COLO668 (cell line): ENCODE measurements at regions not wholly inside any gene's neighbourhood (a gene's known extent, or its start where the extent isn't known, plus 50 kb on each side); places are given as distances from the start of the nearest gene placed in this dataset.

ENCODE experiments used
- DNase-seq: peaks from one replicate; lab custom pipeline; 2025; ENCODE audit not compliant: unreplicated experiment; lab: John Stamatoyannopoulos, UW

DNA sequence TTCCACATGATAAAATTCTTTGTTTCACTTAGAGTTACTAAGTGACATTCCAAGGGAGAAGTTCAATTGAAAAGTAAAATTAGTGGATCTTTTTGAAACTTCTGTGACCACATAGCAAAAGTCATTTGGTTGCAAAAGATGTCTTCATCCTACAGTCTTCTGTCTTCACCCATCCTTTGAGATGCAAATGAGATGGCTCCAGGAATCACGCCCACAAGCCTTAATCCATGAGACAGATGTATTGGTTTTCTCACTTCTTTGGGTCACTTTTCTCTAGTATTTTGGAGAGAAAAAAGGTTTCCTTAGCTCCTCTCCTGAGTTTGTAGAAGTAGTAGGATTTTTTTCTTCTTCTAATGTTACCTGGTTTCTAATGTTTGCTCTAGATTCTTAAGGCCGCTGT, 259.5 kb upstream of the SLC10A2 start:
- no peak for DNase-seq

DNA sequence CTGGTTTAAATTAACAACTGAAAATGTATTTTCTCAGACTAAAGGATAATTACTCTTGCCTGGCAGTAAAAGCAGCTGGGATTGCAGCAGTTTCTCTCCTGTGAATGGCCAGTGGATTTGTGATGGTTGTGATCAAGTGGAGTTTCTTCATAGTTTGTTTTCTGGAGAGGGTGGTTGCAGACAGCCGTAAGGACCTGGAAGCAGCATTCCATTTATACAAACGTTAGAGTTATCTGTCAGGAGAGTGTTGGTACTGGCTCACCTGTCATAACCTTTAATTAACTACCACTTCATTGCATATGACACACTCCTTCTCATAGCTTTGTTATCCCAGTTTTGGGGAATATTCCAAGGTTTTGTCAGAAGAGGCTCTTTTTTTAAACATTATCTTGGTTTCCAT, 258.4 kb upstream of the SLC10A2 start:
- no peak for DNase-seq

DNA sequence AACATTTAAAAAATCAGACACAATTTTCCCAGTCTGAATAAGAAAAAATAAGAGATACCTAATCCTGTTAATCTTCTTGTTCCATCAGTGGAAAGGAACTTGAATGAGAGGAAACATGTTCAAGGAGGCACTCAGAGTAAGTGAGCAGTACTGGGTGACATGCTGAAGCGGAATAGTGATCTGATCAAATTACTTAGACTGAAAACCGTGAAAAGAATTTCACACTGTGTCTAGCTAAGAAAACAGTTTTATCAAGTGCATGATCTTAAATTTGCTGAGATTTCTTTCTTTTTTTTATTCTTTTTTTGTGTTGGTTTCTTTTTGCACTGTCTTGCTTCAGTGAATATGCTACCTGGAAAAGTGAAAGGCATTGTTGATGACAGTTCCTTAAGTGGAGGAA, 249.5 kb upstream of the SLC10A2 start:
- DNase-seq = no peak

DNA sequence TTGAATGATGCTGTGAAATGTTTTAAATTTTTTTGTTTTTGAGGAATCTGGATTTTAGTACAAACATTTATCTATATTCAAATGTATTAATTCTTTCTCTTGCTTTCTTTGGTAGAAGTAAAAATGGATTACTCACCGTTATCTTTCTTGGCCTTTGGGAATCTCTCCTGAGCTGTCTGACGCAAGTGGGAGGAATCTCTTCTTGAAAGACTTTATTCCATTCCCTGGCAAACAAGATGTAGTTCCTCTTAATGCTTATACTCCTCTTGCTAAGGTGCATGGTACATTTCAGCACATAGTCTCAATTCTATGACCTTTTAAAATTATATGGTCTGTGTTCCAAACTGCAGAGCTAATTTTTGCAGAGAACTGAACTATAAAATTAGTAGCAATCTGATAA, 246.2 kb upstream of the SLC10A2 start:
- no peak for DNase-seq

DNA sequence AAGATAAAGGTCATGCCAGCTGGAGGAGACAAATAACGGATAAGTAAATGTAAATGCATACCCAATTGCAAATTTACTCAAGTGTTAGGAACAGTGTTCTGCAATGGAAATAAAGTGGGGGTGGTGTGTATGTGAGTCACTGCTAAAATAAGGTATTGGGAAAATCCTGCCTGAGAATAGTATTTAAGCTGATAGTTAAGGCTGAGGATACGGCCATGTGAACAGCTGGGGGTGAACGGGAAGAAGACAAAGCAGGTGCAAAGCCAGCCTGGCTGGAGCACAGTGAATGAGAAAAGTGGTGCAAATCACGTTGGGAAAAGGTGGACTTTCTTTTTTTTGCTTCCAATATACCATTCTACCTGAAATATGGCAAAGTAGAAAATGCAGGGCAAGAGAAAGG, 242.4 kb upstream of the SLC10A2 start:
- no peak for DNase-seq

DNA sequence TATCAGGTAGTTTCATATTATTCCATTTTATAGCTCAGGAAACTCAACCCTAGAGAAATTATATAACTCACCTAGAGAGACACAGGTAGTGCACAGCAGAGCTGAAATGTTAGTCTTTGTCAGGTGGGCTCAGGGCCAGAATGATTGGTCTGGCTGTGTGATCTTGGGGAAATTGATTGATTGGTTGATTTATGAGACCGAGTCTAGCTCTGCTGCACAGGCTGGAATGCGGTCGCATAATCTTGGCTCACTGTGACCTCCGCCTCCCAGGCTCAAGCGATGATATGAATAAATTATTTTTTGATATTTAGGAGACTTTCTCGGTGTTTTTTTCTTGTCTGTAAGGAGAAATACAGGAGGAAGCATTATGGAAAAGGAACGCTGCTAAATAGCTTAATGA, 239.9 kb upstream of the SLC10A2 start:
- no peak for DNase-seq

DNA sequence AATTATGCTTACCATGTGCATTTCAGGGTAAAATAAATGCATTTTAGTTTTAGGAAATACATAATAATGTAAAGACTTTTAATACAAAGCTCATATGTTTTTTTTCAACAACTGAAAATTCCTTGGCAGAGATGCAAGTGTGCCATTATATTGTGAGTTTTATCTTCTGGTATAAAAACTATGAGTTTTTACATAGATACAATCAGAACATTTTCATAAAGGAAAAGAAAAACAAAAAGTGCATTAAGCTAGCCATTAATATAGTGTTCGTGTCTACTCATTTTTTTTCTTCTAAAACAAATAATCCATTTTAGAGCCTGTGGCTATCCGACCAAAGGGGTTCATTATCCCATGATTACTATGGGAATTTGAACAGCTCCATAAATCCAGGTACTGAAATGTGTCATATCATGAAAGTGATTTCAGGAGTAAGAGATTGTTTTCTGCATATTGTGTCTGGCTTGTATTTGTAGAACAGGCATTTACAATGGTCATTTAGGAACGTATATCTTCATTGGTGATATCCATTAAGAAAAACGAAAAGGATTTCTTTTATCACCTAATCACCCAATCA, 236.9 kb upstream of the SLC10A2 start:
- no peak for DNase-seq

DNA sequence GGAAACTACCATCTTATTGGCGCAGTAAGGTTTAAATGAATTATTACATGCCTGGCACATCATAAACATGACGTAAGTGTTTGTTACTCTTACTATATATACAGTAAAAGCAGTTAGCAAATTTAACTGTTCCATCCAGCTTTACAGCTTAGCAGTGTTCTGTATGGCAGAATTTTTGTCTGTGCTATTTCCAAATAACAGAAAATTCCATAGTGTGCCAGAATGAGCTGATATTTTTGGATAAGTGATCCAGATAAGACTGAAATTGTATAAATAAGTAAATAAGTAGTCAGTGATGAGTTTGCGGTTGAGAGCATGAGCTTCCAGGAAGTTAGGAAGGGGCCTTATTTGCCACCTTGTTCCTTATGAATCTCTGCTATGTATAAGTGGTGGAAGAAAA, 236.5 kb upstream of the SLC10A2 start:
- DNase-seq = no peak

DNA sequence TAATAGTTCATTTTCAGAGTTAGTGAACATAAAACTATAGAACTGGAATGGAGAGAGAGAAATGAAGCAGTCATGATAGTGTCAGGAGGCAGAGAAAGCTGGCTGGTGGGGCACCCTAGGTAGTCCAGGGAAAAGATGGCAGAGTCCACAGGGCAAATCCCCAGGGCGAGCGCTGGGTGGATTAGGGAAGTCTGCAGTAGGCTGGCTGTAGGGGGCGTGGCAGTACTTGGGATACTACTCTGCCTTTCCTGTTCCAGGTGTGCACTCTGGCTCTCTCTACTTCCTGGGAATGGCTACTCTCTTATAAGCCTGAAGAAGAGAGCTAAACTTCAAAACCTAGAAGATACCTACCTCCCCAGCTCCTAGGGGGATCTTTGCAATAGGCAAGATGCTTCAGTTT, 232.9 kb upstream of the SLC10A2 start:
- DNase-seq = peak; percentile 44

DNA sequence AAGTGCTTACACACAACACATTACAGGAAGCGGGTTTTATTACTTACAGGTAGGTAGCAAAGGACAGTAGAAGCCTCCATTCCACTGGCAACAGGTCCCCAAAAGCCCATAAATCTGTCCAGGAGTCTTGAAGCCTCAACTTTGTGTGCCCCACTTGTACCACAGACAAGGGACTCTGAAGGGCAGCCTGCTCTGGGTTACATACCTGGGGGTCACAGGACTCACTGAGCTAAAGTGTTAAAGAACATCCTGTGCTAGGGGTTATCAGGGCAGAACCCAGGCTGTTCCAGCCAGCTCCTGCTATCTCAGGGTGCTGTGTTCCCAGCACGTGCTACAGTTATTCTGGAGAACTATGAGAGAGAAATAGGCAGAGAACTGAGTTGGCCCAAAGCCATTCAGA, 230.9 kb upstream of the SLC10A2 start:
- DNase-seq = no peak

DNA sequence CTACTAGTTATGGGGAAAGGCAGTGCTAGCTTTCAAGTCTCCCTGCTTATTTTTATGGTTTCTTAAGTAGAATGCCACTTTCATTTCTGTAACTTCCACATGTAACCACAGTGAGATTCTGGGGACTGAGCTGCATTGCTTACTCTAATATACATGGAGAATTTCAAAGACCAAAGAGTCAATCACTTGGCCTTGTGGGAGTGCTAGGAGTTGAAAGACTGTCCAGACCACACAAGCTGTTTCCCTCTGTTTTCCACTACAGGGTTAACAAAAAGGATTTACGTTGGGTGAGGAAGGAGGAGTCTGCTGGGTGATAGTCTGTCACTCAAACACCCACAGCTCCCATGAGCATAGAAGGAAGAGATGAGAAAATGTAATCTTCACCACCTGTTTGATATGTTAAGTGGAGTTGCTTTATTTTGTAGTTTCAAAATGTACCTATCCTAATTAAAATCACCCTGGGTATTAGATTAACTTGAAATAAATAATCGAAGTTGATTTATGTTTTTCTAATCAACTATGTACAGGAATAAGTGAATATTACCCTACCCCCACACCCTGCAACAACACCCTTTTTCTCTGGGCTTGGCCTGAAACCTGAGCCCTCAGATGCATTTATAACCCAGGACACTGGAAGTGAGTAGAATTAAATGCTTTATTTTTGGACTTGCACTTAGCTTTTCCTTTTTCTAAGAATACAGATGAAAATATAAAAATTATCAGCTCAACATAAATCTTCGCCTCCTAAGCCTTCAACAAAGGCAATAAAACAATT, 225.8 kb upstream of the SLC10A2 start:
- DNase-seq = no peak

DNA sequence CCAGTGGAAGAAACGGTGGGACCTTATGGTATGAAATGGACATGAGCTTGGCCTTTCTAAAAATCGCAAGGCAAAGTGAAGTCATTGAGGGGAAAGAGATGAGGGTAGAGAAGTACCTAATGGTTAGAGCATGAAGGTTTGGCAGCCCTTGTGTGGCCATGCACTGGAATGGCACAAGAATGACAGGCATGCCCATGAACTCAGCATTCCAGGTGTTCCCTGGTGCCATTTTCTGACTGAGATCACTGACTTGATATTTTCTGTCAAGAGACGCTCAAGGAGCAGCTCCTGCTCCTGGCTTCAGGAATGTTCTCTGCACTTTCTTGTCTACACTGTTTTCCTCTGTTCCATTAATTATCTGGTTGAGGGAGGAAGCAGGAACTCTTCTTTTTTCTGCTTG, 225.0 kb upstream of the SLC10A2 start:
- no peak for DNase-seq

DNA sequence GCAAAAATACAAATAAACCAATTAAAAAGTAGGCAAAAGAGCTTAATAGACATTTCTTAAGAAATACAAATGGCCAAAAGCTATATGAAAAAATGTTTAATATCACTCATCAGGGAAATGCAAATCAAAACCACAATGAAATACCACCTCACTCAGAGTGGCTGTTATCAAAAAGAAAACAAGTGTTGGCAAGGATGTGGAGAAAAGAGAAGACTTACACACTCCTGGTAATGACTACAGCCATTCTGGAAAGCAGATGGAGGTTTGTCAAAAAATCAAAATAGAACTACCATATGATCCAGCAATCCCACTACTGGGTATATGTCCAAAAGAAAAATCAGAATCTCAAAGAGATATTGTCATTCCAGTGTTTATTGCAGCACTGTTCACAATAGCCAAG, 223.5 kb upstream of the SLC10A2 start:
- no peak for DNase-seq

DNA sequence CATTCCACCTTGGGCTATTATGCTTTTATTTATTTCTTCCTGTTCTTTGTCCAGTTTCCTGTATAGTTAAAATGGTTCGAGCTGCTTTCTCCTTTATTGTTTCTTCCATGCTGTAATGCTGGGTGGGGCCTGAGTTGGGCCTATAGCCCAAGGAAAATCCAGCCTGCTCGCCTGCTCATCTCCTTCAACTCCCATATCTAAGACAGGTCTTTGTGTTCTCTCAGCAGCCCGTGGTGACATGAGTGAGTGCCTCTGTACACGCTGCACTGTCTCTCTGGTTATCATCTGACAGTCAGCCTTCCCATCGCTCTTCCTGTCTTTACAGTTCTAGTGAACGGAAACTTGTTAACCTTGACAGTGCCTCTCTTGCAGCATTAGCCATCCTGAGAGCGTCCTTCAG, 221.9 kb upstream of the SLC10A2 start:
- DNase-seq = no peak

DNA sequence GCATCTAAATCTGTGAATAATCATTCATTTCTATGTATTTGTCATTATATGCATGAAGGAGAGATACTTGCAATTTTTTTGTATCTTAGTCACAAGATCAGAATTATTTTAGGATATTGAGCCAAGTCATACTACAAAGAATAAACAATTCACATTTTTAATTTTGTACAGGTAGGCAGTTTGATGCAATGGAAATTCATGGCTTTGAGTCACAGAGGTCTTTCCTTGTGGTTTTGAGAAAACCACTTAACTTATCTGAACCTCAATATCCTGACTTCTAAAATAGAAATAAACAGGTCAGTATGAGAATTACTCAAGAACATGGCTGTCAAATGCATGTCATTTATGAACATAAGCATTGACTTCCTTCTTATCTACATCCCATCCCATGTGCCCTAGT, 221.4 kb upstream of the SLC10A2 start:
- no peak for DNase-seq

DNA sequence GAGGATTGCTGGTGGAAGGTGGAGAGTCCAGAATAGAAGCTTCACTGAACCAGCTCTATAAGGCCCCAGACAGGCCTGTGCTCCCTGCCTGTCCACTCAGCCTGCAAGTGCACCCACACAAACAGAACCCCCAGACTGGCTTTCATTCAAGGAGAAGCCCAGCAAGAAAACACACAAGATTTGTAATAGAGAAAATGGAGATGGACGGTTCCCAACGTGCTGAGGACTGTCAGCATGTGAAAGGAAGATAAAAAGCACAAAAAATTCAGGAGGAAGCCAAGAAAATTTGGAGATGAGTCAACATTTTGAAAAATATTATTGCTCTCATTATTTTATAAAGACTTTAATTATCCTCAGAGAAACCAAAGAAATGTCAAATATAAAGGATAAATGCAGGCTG, 218.2 kb upstream of the SLC10A2 start:
- no peak for DNase-seq

DNA sequence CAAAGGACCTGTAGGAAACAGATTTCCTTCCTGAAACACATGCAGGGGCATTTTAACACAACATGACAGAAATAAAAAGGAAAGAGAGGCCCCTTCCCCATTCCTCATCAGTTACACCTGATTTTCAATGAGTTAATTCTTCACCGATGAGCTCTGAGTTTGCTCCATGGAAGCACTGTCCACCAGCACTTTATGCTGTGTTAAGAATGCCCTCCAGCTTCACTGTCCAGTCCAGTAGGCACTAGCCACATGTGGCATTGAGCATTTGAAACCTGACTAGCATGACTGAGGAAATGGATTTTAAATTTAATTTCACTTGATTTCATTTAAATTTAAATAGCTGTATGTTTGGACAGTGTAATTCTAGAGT, 217.2 kb upstream of the SLC10A2 start:
- no peak for DNase-seq

DNA sequence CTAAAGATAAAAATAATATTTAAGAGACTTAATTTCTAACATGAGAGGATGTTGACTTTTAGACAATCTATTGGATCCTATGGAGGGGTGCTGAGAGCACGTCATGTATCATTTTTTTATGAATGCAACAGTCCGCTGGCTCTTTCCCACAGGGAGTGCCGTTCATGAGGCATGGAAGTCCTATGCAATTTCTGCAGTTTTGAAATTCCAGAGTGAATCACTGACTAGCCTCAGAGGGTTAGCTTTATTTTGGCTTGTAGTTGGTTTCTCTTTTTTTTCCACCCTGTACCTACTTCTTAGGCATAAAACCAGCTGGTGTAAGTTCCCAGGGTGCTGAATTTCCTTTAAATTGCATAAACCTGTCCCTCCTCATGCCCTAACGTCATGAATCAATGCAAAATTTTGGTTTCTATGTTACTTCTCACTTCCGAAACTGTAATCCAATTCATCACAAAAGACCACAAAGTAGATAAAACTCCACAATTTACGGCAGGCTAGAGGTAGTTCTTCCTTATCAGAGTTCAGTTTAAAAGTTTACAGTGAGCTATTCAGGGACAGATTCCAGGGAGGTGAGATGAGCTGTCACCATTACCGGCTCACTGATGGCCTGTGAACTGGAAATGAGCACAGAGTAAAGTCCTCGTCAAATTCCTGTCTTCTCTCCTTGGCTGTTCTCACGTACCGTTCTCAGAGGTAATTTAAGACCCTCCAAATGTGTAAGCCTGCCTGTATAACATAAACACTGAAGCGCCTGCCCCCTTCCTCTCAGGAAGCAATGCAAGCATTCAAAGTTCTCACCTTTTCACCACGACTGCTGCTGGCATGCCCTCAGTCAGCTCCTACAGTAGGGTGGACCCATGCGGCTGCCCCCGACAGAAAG, 216.6 kb upstream of the SLC10A2 start:
- no peak for DNase-seq

DNA sequence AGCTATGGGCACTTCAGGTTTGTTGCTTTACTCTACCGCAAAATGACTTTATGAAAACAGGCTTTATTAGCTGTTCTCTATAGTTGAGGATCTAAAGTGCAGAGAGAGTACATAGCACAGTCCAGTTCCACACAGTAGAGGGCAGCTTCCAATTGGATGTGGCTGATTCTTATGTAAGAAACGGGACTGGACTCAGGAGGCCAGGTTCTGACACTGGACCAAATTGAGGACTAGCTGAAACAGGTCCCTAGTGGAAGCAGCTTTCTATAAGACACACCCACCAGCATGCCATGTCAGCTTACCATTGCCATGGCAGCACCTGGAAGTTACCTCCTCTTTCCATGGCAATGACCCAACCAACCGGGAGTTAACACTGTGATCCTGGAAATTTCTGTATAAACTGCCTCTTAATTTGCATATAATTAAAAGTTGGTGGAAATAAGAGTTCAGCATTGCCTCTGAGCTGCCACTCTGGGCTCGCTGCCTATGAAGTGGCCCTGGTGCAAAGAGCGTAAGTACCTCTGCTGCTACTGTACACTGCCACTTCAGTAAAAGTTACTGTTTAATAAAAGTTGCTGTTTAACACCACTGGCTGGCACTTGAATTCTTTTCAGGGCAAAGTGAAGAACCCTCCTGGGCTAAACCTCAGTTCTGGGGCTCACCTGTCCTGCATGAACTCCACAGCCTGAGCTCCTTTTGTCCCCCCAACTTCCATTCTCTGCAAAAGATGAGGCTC, 211.9 kb upstream of the SLC10A2 start:
- no peak for DNase-seq

DNA sequence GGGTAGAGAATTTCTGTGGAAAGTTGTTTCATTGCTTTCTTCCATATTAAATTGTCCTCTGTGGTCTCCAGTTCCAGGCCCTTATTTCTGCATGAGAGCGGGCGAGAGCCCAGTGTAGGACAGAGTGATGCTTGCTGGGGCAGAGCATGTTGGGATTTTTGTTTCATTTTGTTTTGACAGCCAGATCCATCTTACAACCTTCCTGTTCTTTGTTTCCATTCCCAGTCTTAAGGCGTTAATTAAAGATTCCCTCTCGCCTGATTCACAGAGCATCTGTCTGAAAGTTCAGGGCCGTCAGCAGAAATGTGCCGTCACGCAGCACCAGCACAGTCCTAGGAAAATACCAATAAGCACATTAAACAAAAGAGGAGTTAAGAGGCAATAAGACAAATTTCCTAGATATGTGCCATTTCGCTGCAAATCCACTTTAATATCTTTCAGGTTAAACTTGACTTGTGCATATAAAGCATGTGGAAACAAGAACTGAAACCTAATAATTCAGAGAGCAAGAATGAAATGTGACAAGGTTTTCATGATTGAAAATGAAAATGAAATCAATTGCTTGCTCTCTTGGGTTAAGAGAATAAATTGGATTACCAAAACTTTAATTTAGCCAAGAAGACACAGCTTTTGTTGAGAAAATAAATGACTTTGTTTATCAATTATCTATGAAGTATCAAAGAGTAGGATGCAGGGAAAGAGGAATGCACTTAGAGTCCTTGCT, 210.7 kb upstream of the SLC10A2 start:
- DNase-seq = no peak

DNA sequence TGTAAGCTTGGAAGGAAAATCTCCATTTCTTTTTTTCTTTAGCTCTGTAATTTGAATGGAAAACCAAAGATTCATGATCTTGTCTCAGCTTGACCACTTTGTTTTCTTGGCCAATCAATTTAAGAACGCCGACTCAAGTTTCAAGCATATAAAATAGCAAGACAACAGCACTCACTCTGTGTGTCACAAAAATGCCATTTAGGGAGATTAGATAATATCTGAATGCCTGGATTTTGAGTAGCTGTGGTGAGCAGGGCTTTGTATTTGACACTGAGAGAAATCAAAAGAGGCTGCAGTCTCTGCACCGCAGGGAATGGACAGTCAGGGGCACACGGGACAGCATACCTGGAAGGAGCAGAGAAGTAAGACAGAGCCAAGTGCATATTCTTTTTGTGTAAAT, 209.5 kb upstream of the SLC10A2 start:
- DNase-seq = no peak
